ENCODE measurements at regions not wholly inside any gene's neighbourhood (a gene's known extent, or its start where the extent isn't known, plus 50 kb on each side); places are given as distances from the start of the nearest gene placed in this dataset.

- Histone ChIP-seq H3K79me2 (ENCODE audit: control insufficient read depth, insufficient read depth, low read length) (no peaks in the 10 kb centered on the region), H3K4me2 (ENCODE audit: insufficient read depth, low read length) (no peak overlapping the region), H3K27ac (ENCODE audit: extremely low read depth, low read depth, low read length) (no peak overlapping the region), H2AFZ (ENCODE audit: low read depth, low read length) (no peak overlapping the region), H3K9ac (ENCODE audit: insufficient read depth in 1 of 2, low read depth in 2 of 2, low read length in 2 of 2) (no peak overlapping the region), H3K9me1 (ENCODE audit: control insufficient read depth, insufficient read depth, low read length) (no peaks in the 10 kb centered on the region), H4K20me1 (replicated peaks; ENCODE audit: control insufficient read depth, insufficient read depth, low read length) (no peaks in the 10 kb centered on the region), H3K4me1 (replicated peaks in 1 of 2; ENCODE audit: control insufficient read depth in 2 of 2, insufficient read depth in 2 of 2, low read length in 2 of 2) (no peaks in the 10 kb centered on the region), H3K4me3 (no peak overlapping the region), H3K27me3 (ENCODE audit: control insufficient read depth in 2 of 2, insufficient read depth in 2 of 2, low read length in 2 of 2) (no peaks in the 10 kb centered on the region), H3K9me3 (replicated peaks; ENCODE audit: control insufficient read depth, insufficient read depth, low read depth, low read length) (no peaks in the 10 kb centered on the region; the same call in 1 of the 2 replicates), H3K36me3 (ENCODE audit: control insufficient read depth, insufficient read depth, low read length) (no peaks in the 10 kb centered on the region)
- BruUV-seq (replicated peaks), result no TSS peak
- DNase-seq (ENCODE audit: extremely low read depth in 1 of 4, low spot score in 3 of 4), result no peak
- intact Hi-C loops (cut with micrococcal nuclease) (no loop called here), in situ Hi-C loops (cut with MboI) (no loop called here)
- ChIA-PET POLR2A (interaction anchor here (1.1 kb wide), 1 partner anchor 183 kb away, joined by 3 read pairs; no protein-coding TSS in a partner anchor), CTCF (ENCODE audit: low intra/inter-chr PET ratio) (no interaction called here)
- ATAC-seq, result no peak
- 100% methylated on average over 1 of the region's 1 CpG for WGBS (ENCODE audit: insufficient coverage, low coverage, missing lambda C conversion rate)
- no peak for FAIRE-seq
- no peak for TF ChIP-seq PHTF2 (CRISPR knock-in tag; IDR thresholded peaks at IDR 0.05)
- TF ChIP-seq CREBBP (IDR thresholded peaks at IDR 0.05; ENCODE audit: low read depth, low read length), result no peak
- TF ChIP-seq E2F1 (CRISPR knock-in tag; IDR thresholded peaks at IDR 0.05), result no peak
- no peak for TF ChIP-seq POLR2B (IDR thresholded peaks at IDR 0.05; ENCODE audit: low read depth, partially characterized antibody)
- TF ChIP-seq ZNF134 (CRISPR knock-in tag; conservative IDR thresholded peaks at IDR 0.05), result no peak
- no peak for TF ChIP-seq PRPF4 (IDR thresholded peaks at IDR 0.05; ENCODE audit: insufficient read depth, low read depth, low read length, poor library complexity, severe bottlenecking)
- TF ChIP-seq IRF9 (tag; IDR thresholded peaks at IDR 0.05), result no peak
- TF ChIP-seq KLF1 (tag; IDR thresholded peaks at IDR 0.05), result no peak
- TF ChIP-seq SRSF3 (IDR thresholded peaks at IDR 0.05; ENCODE audit: insufficient read depth, low read length), result no peak
- TF ChIP-seq MAX (CRISPR knock-in tag; IDR thresholded peaks at IDR 0.05), result no peak
- no peak for TF ChIP-seq XRCC3 (IDR thresholded peaks at IDR 0.05)
- no peak for TF ChIP-seq ZNF3 (CRISPR knock-in tag; IDR thresholded peaks at IDR 0.05)
- TF ChIP-seq ZNF445 (CRISPR knock-in tag; IDR thresholded peaks at IDR 0.05; ENCODE audit: low read depth), result no peak
- TF ChIP-seq BRD9 (IDR thresholded peaks at IDR 0.05; ENCODE audit: low read depth, partially characterized antibody), result no peak
- no peak for TF ChIP-seq TCF7L2 (IDR thresholded peaks at IDR 0.05; ENCODE audit: low read depth, low read length)
- TF ChIP-seq HOXB6 (CRISPR knock-in tag; IDR thresholded peaks at IDR 0.05; ENCODE audit: borderline replicate concordance), result no peak
- no peak for TF ChIP-seq HNRNPLL (IDR thresholded peaks at IDR 0.05; ENCODE audit: low read depth, low read length, poor library complexity, severe bottlenecking)
- TF ChIP-seq ZBTB11 (CRISPR knock-in tag; IDR thresholded peaks at IDR 0.05), result no peak
- no peak for TF ChIP-seq MCM2 (IDR thresholded peaks at IDR 0.05; ENCODE audit: low read depth)
Measured at GRCh38 chr3:87977765-87978164, 81.0 kb downstream of the CGGBP1 start.
